Mesothelial cell of epicardium (in vitro differentiated cells): ENCODE measurements at regions not wholly inside any gene's neighbourhood (a gene's known extent, or its start where the extent isn't known, plus 50 kb on each side); places are given as distances from the start of the nearest gene placed in this dataset.

Source experiments
- DNase-seq, 2 experiments: peaks; one replicate each; pipeline ENCODE4 v3.0.0; 2021; ENCODE audit warnings: low spot score in 2 of 2; ENCODE audit not compliant: unreplicated experiment in 2 of 2
- H3K27ac Mint-ChIP-seq: 2 replicates; pipeline ENCODE4 v1.8.0; 2021; ENCODE audit warnings: mixed read lengths
- H3K27me3 Mint-ChIP-seq: 2 replicates; pipeline ENCODE4 v1.8.0; 2021; ENCODE audit warnings: low read depth, mixed read lengths
- H3K36me3 Mint-ChIP-seq: 2 replicates; pipeline ENCODE4 v1.8.0; 2021; ENCODE audit warnings: mixed read lengths
- H3K4me1 Mint-ChIP-seq: 2 replicates; pipeline ENCODE4 v1.8.0; 2021; ENCODE audit warnings: mixed read lengths
- H3K4me3 Mint-ChIP-seq: 2 replicates; pipeline ENCODE4 v1.8.0; 2021; ENCODE audit warnings: mild to moderate bottlenecking, moderate library complexity, mixed read lengths
- H3K9me3 Mint-ChIP-seq: 2 replicates; pipeline ENCODE4 v1.8.0; 2021; ENCODE audit warnings: mixed read lengths
- CTCF ChIP-seq: fragments of 200-600 bp; sonication (generic); IDR thresholded peaks from one replicate; pipeline ENCODE4 v1.5.0; 2021; ENCODE audit warnings: antibody characterized with exemption; ENCODE audit not compliant: unreplicated experiment

DNA sequence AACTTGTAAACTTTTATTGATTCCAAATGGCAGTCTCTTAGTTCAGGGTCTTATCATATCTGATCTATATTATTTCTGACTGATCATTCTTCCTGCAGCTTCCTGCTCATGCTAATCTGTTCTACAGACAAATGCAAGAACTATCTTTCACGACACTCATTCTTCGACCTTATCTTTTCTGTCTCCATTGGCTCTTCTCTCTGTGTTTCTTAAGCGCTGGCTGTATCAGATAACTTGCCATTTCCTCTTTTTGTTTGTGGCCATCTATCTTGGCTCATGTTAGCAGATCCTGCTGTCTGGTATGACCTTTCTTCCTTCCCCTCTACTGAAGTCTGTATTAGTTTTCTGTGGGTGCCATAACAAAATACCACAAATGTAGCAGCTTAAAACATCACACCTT is 230.5 kb upstream of the PUDP start:
- H3K27ac Mint-ChIP-seq: no peak overlapping the region
- TF ChIP-seq CTCF: no peak
- H3K27me3 Mint-ChIP-seq: peaks cover 5% of the 10 kb centered on the region
- H3K4me3 Mint-ChIP-seq: no peak overlapping the region
- DNase-seq: no peak
- no peaks in the 10 kb centered on the region for H3K36me3 Mint-ChIP-seq
- H3K9me3 Mint-ChIP-seq: peaks cover 31% of the 10 kb centered on the region
- H3K4me1 Mint-ChIP-seq: no peaks in the 10 kb centered on the region

DNA sequence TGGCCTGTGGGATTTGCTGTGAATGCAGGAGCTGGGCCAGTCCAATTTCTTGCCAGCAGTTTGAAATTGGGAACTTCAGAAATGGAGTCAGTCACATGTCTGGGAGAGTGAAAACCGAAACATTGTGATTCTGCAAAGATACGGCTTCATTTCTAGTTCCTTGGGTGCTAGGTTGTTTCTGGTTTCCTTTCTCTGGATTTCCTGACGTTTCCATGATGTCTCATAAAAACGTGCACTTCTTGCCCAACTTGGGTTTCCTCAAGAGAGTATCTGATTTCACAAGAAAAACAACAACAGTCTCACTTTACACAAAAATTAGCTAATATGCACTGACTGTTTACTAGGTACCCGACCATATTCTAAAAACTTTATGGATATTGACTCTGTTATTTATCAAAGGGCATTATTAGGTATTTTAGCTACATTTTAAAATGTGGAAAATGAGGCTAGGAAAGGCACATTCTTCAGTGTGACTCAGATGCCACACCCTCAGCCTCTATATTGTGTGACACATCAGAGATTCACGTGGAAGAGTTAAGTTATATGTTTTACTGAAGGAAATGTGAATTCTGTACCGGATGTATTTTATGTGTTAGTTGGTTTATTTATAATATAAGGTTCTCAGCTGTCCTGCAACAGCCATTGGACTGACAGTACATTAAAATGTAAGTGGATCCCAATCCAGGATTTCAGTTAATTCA is 225.0 kb upstream of the PUDP start:
- H3K4me1 Mint-ChIP-seq: no peaks in the 10 kb centered on the region
- H3K27ac Mint-ChIP-seq: no peak overlapping the region
- no peaks in the 10 kb centered on the region for H3K36me3 Mint-ChIP-seq
- no peak for DNase-seq
- no peak overlapping the region for H3K4me3 Mint-ChIP-seq
- peaks cover 35% of the 10 kb centered on the region for H3K9me3 Mint-ChIP-seq
- H3K27me3 Mint-ChIP-seq: no peaks in the 10 kb centered on the region
- TF ChIP-seq CTCF: no peak

DNA sequence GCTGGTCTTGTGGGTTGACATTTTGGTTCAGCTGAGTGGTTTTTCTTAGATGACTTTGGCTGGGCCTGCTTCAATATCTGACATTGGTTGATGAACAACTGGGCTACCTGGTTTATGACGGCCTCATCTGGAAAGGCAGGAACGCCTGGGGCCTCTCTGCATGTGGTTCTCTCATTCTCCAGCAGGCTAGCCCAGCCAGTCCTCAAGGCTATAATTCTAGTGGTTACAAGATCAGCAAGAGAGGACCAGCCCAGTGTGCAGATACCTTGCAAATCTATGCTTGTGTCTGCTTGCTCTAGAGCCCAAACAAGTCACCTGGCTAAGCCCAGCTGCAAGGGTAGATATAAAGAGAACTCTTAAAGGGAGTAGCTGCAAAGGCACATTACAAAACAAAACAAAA is 214.2 kb upstream of the PUDP start:
- peaks cover 9% of the 10 kb centered on the region for H3K9me3 Mint-ChIP-seq
- H3K27me3 Mint-ChIP-seq: peaks cover 3% of the 10 kb centered on the region
- no peak overlapping the region for H3K4me3 Mint-ChIP-seq
- H3K27ac Mint-ChIP-seq: no peak overlapping the region
- DNase-seq: no peak
- no peak for TF ChIP-seq CTCF
- H3K36me3 Mint-ChIP-seq: no peaks in the 10 kb centered on the region
- no peaks in the 10 kb centered on the region for H3K4me1 Mint-ChIP-seq

DNA sequence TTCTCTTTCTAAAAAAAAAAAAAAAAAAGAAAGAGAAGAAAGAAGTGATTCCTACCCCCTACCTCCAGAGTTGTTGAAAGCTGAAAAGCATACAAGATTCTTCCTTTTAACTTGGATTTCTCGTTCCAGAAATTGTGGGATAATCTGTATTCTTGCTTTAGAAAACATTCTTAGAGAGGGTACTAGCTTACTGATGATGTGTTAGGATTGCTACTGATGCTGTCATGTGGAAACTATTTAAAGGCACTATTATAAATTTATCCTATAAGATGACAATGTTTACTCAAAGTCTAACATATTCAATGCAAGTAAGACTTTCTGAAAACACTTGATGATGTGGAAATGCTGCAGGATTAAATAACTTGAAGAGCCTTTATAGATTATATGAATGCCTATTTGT is 204.0 kb upstream of the PUDP start:
- DNase-seq: no peak
- H3K4me3 Mint-ChIP-seq: no peak overlapping the region
- TF ChIP-seq CTCF: no peak
- H3K27ac Mint-ChIP-seq: no peak overlapping the region
- H3K27me3 Mint-ChIP-seq: no peaks in the 10 kb centered on the region
- H3K36me3 Mint-ChIP-seq: no peaks in the 10 kb centered on the region
- H3K9me3 Mint-ChIP-seq: no peaks in the 10 kb centered on the region
- H3K4me1 Mint-ChIP-seq: no peaks in the 10 kb centered on the region

DNA sequence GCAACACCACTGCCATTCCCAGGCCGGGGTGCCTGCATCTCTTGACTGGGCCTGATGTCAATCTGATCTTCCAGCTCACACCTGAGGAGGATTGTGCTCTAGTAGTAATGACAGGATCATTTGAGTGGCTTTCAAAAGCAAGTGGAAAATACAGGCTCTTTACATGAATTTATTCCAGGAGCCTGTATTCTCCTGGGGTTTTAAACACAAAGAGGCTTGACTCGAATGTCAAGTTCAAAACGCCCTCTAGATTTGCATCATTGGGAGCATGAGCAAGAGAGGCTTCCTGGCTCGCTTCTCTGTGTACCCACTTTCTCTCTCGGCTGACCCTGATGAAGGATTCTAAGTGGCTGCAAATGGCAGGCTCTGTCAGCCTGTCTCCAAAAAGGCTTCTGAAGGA is 199.5 kb upstream of the PUDP start:
- H3K4me1 Mint-ChIP-seq: no peaks in the 10 kb centered on the region
- H3K4me3 Mint-ChIP-seq: no peak overlapping the region
- DNase-seq: no peak
- H3K27ac Mint-ChIP-seq: no peak overlapping the region
- no peaks in the 10 kb centered on the region for H3K9me3 Mint-ChIP-seq
- TF ChIP-seq CTCF: no peak
- no peaks in the 10 kb centered on the region for H3K27me3 Mint-ChIP-seq
- H3K36me3 Mint-ChIP-seq: no peaks in the 10 kb centered on the region

DNA sequence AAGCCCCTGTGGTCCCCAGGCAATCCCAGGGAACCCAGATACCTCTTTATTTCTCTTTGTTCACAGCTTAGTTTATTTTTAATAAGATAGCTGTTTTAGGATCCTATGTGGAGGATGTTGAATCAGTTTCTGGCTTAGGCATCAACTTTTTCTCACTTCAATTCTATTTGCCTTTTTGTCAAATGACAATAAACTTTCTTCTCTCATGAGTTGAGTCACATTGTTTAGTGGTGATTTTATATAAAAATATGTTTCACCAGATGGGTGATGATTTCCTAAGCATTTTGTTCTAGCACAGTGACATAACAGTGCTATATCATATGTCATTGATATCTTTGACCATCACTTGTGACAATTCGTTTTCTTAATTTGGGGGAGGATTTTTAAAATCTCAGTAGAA is 198.1 kb upstream of the PUDP start:
- Mint-ChIP-seq H3K9me3 (no peaks in the 10 kb centered on the region), H3K27me3 (no peaks in the 10 kb centered on the region), H3K4me1 (no peaks in the 10 kb centered on the region), H3K27ac (no peak overlapping the region), H3K36me3 (no peaks in the 10 kb centered on the region), H3K4me3 (no peak overlapping the region)
- DNase-seq: no peak
- TF ChIP-seq CTCF: no peak
